ENCODE measurements at regions not wholly inside any gene's neighbourhood (a gene's known extent, or its start where the extent isn't known, plus 50 kb on each side); places are given as distances from the start of the nearest gene placed in this dataset.
"Not testable (repeated sequence)": the region's sequence is repeated elsewhere in the genome, so short reads cannot be mapped to it uniquely, and the experiment has no call there.

- H3K27ac ChIP-seq (ENCODE audit: low read depth, low read length, poor library complexity, severe bottlenecking), result no peak overlapping the region
- H3K9me3 ChIP-seq (ENCODE audit: low read depth, low read length, poor library complexity, severe bottlenecking), result no peaks in the 10 kb centered on the region
- TF ChIP-seq CTCF (conservative IDR thresholded peaks at IDR 0.05; ENCODE audit: low read depth, low read length) (no peak), EZH2 (IDR thresholded peaks at IDR 0.05; ENCODE audit: borderline replicate concordance, low read depth, low read length, poor library complexity, severe bottlenecking) (no peak)
- POLR2A ChIA-PET (ENCODE audit: low non-redundant PET), result no interaction called here
- H3K27me3 ChIP-seq (replicated peaks; ENCODE audit: insufficient read depth, low read depth, low read length, poor library complexity), result no peaks in the 10 kb centered on the region
- H3K4me1 ChIP-seq (ENCODE audit: insufficient read depth, low read length, poor library complexity, severe bottlenecking), result no peaks in the 10 kb centered on the region
- no peak overlapping the region for H3K4me3 ChIP-seq (ENCODE audit: low read depth, low read length, poor library complexity, severe bottlenecking)
- CTCF ChIA-PET, result no interaction called here
- BruUV-seq (replicated peaks), result no TSS peak
- no peaks in the 10 kb centered on the region for H3K36me3 ChIP-seq (ENCODE audit: insufficient read depth, low read length, poor library complexity, severe bottlenecking)
- intact Hi-C loops (cut with micrococcal nuclease; ENCODE audit: unreplicated experiment), result no loop called here
- DNase-seq (ENCODE audit: low spot score), result no peak
These were observed 86.4 kb upstream of the HS3ST4 start for GRCh38 chr16:25605381-25605780.

- H3K4me3 ChIP-seq (ENCODE audit: low read depth, low read length, poor library complexity, severe bottlenecking); H3K4me1 ChIP-seq (ENCODE audit: insufficient read depth, low read length, poor library complexity, severe bottlenecking); H3K36me3 ChIP-seq (ENCODE audit: insufficient read depth, low read length, poor library complexity, severe bottlenecking); H3K27ac ChIP-seq (ENCODE audit: low read depth, low read length, poor library complexity, severe bottlenecking); CTCF ChIA-PET; DNase-seq (ENCODE audit: low spot score); H3K9me3 ChIP-seq (ENCODE audit: low read depth, low read length, poor library complexity, severe bottlenecking); H3K27me3 ChIP-seq (replicated peaks; ENCODE audit: insufficient read depth, low read depth, low read length, poor library complexity); BruUV-seq (replicated peaks); POLR2A ChIA-PET (ENCODE audit: low non-redundant PET); intact Hi-C loops (cut with micrococcal nuclease; ENCODE audit: unreplicated experiment): not testable (repeated sequence)
These were observed 90.5 kb upstream of the HS3ST4 start for GRCh38 chr16:25601306-25601705.

- POLR2A ChIA-PET (ENCODE audit: low non-redundant PET), result no interaction called here
- no TSS peak for BruUV-seq (replicated peaks)
These were observed 95.6 kb upstream of the HS3ST4 start for GRCh38 chr16:25596194-25596593.

More at GRCh38 chr16:25596194-25596593, 95.6 kb upstream of the HS3ST4 start:
- Histone ChIP-seq H3K36me3 (ENCODE audit: insufficient read depth, low read length, poor library complexity, severe bottlenecking) (no peaks in the 10 kb centered on the region), H3K9me3 (ENCODE audit: low read depth, low read length, poor library complexity, severe bottlenecking) (no peaks in the 10 kb centered on the region), H3K27me3 (replicated peaks; ENCODE audit: insufficient read depth, low read depth, low read length, poor library complexity) (no peaks in the 10 kb centered on the region), H3K4me1 (ENCODE audit: insufficient read depth, low read length, poor library complexity, severe bottlenecking) (no peaks in the 10 kb centered on the region), H3K4me3 (ENCODE audit: low read depth, low read length, poor library complexity, severe bottlenecking) (no peak overlapping the region), H3K27ac (ENCODE audit: low read depth, low read length, poor library complexity, severe bottlenecking) (no peak overlapping the region)
- TF ChIP-seq CTCF (conservative IDR thresholded peaks at IDR 0.05; ENCODE audit: low read depth, low read length) (no peak), EZH2 (IDR thresholded peaks at IDR 0.05; ENCODE audit: borderline replicate concordance, low read depth, low read length, poor library complexity, severe bottlenecking) (no peak)
- intact Hi-C loops (cut with micrococcal nuclease; ENCODE audit: unreplicated experiment), result no loop called here
- no peak for DNase-seq (ENCODE audit: low spot score)
- CTCF ChIA-PET, result interaction anchor here (0.7 kb wide), 1 partner anchor 1051 kb away, joined by 5 read pairs; no protein-coding TSS in a partner anchor
